Kidney (tissue), 13 donors: ENCODE measurements at regions not wholly inside any gene's neighbourhood (a gene's known extent, or its start where the extent isn't known, plus 50 kb on each side); places are given as distances from the start of the nearest gene placed in this dataset.
A peak's percentile ranks its signal among the peaks of the same experiment; 100 is the strongest.
"Not testable (repeated sequence)": the region's sequence is repeated elsewhere in the genome, so short reads cannot be mapped to it uniquely, and the experiment has no call there.

Experiments
- DNase-seq, 5 donors: peaks; one replicate each; pipeline ENCODE4 v3.0.0-alpha.2; 2013 to 2020
- FAIRE-seq: peaks from 2 replicates; lab custom pipeline; 2012; peaks lifted over from hg19 to GRCh38; lab: Jason Lieb, UNC
- H3K27ac ChIP-seq, 2 donors: one replicate each; pipeline ENCODE4 v1.7.0; 2013; ENCODE audit warnings: low read depth in 2 of 2, low read length in 2 of 2, inconsistent platforms in 1 of 2
- H3K27me3 ChIP-seq: one replicate; pipeline ENCODE4 v1.7.1; 2013; ENCODE audit warnings: low read length, inconsistent platforms; ENCODE audit not compliant: control insufficient read depth, insufficient read depth
- H3K36me3 ChIP-seq, 3 donors: one replicate each; pipeline versions ENCODE4 v1.7.0 to v1.7.1; 2013; ENCODE audit warnings: low read length in 3 of 3, control low read depth in 1 of 3, inconsistent platforms in 1 of 3; ENCODE audit not compliant: insufficient read depth in 3 of 3, control insufficient read depth in 2 of 3
- H3K4me1 ChIP-seq, 3 donors: one replicate each; pipeline versions ENCODE4 v1.7.0 to v1.7.1; 2013; ENCODE audit warnings: low read length in 3 of 3, inconsistent platforms in 1 of 3, low read depth in 1 of 3; ENCODE audit not compliant: control insufficient read depth in 2 of 3, insufficient read depth in 2 of 3
- H3K4me3 ChIP-seq, 3 donors: one replicate each; pipeline versions ENCODE4 v1.7.0 to v1.8.1; 2013; ENCODE audit warnings: low read length in 3 of 3, control low read depth in 1 of 3, inconsistent platforms in 1 of 3
- H3K9ac ChIP-seq, 3 donors: one replicate each; pipeline versions ENCODE4 v1.7.0 to v1.7.1; 2013; ENCODE audit warnings: low read length in 3 of 3, control low read depth in 1 of 3, inconsistent platforms in 1 of 3
- H3K9me3 ChIP-seq, 3 donors: one replicate each; pipeline versions ENCODE4 v1.7.0 to v1.7.1; 2013; ENCODE audit warnings: low read length in 3 of 3, control low read depth in 1 of 3, inconsistent platforms in 1 of 3; ENCODE audit not compliant: control insufficient read depth in 2 of 3, insufficient read depth in 1 of 3
- intact Hi-C: fragments of 100-400 bp; cut with DNase I; formaldehyde crosslinking; loops from one replicate; pipeline ENCODE4 v1.11.1; 2022
- TF ChIP-seq, protein P1 (sequence below): IDR thresholded peaks from 3 replicates; pipeline ENCODE4 v1.5.1; 2012; ENCODE audit warnings: mild to moderate bottlenecking, moderate library complexity, borderline replicate concordance; ENCODE audit not compliant: insufficient read depth; ENCODE audit errors: extremely low read depth
- donor health status: control.
- donor health status: control.
- donor health status: control.
- donor health status: control.
- donor health status: control.
- donor health status: DM: yes; HTN: yes; CAD: no.
- donor health status: Normal renal cell carcinoma (clear cell type).

- DNase-seq (no peak), FAIRE-seq (no peak)
- TF ChIP-seq, protein P1, sequence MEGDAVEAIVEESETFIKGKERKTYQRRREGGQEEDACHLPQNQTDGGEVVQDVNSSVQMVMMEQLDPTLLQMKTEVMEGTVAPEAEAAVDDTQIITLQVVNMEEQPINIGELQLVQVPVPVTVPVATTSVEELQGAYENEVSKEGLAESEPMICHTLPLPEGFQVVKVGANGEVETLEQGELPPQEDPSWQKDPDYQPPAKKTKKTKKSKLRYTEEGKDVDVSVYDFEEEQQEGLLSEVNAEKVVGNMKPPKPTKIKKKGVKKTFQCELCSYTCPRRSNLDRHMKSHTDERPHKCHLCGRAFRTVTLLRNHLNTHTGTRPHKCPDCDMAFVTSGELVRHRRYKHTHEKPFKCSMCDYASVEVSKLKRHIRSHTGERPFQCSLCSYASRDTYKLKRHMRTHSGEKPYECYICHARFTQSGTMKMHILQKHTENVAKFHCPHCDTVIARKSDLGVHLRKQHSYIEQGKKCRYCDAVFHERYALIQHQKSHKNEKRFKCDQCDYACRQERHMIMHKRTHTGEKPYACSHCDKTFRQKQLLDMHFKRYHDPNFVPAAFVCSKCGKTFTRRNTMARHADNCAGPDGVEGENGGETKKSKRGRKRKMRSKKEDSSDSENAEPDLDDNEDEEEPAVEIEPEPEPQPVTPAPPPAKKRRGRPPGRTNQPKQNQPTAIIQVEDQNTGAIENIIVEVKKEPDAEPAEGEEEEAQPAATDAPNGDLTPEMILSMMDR, result no peak
- Histone ChIP-seq H3K36me3 (no peaks in the 10 kb centered on the region), H3K9me3 (peaks cover 0 to 2% (median 0%) of the 10 kb centered on the region in 3 donors), H3K9ac (no peak overlapping the region), H3K4me3 (no peak overlapping the region), H3K4me1 (no peaks in the 10 kb centered on the region), H3K27me3 (no peaks in the 10 kb centered on the region), H3K27ac (no peak overlapping the region)
- intact Hi-C loops, result no loop called here
Measured at GRCh38 chr6:112971651-112972050, 624.5 kb downstream of the RFPL4B start.

GRCh38 chr6:112974931-112975330 lies 627.8 kb downstream of the RFPL4B start:
- H3K9me3 ChIP-seq, DNase-seq, FAIRE-seq, intact Hi-C loops, H3K27me3 ChIP-seq, H3K4me3 ChIP-seq, H3K36me3 ChIP-seq, H3K9ac ChIP-seq, H3K4me1 ChIP-seq, H3K27ac ChIP-seq: not testable (repeated sequence)

DNA sequence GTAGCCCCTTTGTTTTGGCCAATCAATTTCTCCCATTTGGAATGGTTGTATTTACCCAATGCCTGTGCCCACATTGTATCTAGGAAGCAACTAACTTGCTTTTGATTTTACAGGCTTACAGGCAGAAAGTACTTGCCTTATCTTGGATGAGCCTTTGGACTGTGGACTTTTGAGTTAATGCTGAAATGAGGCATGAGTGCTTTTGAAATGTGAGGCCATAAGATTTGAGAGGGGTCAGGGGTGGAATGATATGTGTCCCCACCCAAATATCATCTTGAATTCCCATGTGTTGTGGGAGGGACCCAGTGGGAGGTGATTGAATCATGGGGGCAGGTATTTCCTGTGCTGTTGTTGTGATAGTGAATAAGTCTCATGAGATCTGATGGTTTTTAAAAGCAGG lies 629.4 kb downstream of the RFPL4B start:
- H3K4me1 ChIP-seq, FAIRE-seq, H3K27me3 ChIP-seq, H3K9ac ChIP-seq, H3K4me3 ChIP-seq, H3K9me3 ChIP-seq, H3K36me3 ChIP-seq, H3K27ac ChIP-seq, DNase-seq, intact Hi-C loops: not testable (repeated sequence)

DNA sequence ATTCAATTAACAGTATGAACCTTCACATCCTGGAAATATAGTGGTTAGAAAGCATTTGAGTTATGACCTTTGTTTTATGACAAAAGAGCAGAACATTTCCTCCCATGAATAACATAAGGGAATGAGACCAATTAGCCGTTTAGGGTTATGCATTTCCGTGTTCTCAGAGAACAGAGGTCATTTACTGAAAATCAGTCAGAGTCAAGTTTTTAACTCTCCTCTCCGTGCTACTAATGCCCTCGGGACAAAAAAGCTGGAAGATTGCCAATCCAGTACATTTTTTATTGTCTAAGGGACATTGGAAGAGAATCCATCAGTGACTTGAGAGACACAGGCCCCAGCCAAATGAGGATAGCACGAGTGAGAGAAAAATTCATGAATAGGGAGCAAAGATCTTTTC lies 632.7 kb downstream of the RFPL4B start:
- DNase-seq, result peak in 3 of 5 donors; percentile 41 to 76 (median 63)
- H3K4me3 ChIP-seq, result no peak overlapping the region
- peaks cover 0 to 3% (median 0%) of the 10 kb centered on the region in 3 donors for H3K4me1 ChIP-seq
- TF ChIP-seq, protein P1, result no peak
- peak; percentile 93 for FAIRE-seq
- H3K27ac ChIP-seq, result no peak overlapping the region
- intact Hi-C loops, result no loop called here
- no peaks in the 10 kb centered on the region for H3K27me3 ChIP-seq
- no peak overlapping the region for H3K9ac ChIP-seq
- peaks cover 0 to under 1% (median 0%) of the 10 kb centered on the region in 3 donors for H3K9me3 ChIP-seq
- no peaks in the 10 kb centered on the region for H3K36me3 ChIP-seq

GRCh38 chr6:112980676-112981075 lies 633.5 kb downstream of the RFPL4B start:
- H3K27me3 ChIP-seq, result no peaks in the 10 kb centered on the region
- TF ChIP-seq, protein P1, result no peak
- H3K27ac ChIP-seq, result no peak overlapping the region
- no peak for DNase-seq
- H3K4me1 ChIP-seq, result peaks cover 0 to 3% (median 0%) of the 10 kb centered on the region in 3 donors
- no peaks in the 10 kb centered on the region for H3K9me3 ChIP-seq
- H3K36me3 ChIP-seq, result no peaks in the 10 kb centered on the region
- no peak overlapping the region for H3K4me3 ChIP-seq
- no peak overlapping the region for H3K9ac ChIP-seq
- FAIRE-seq, result no peak
- intact Hi-C loops, result no loop called here
